K562 (cell line): ENCODE measurements at regions not wholly inside any gene's neighbourhood (a gene's known extent, or its start where the extent isn't known, plus 50 kb on each side); places are given as distances from the start of the nearest gene placed in this dataset.

Experiments
- CTBP1 ChIP-seq: fragments of 450-650 bp; IDR thresholded peaks from 2 replicates; pipeline ENCODE4 v1.6.1; 2016; ENCODE audit warnings: borderline replicate concordance
- POLR2G ChIP-seq: fragments of 200-400 bp; formaldehyde crosslinking; IDR thresholded peaks from 2 replicates; pipeline ENCODE4 v1.6.1; 2017; ENCODE audit warnings: low read depth, mild to moderate bottlenecking, antibody characterized with exemption, low read length, moderate library complexity
- TAF1 ChIP-seq: IDR thresholded peaks from 2 replicates; pipeline ENCODE4 v1.6.1; 2011; ENCODE audit warnings: mild to moderate bottlenecking, low read length, moderate library complexity; ENCODE audit not compliant: insufficient read depth, control insufficient read depth, severe bottlenecking; ENCODE audit errors: extremely low read depth

- no peak for TF ChIP-seq TAF1
- TF ChIP-seq CTBP1: no peak
- TF ChIP-seq POLR2G: no peak
Measured at GRCh38 chr9:119839888-119840287, 470.7 kb upstream of the BRINP1 start.
